Vagina (tissue), 2 donors: ENCODE measurements at regions not wholly inside any gene's neighbourhood (a gene's known extent, or its start where the extent isn't known, plus 50 kb on each side); places are given as distances from the start of the nearest gene placed in this dataset.

Experiments used
- POLR2AphosphoS5 ChIP-seq, 2 donors: sonication (generic); formaldehyde crosslinking; IDR thresholded peaks; one replicate each; pipeline ENCODE4 v1.9.0; 2017; ENCODE audit warnings: antibody characterized with exemption in 2 of 2, mild to moderate bottlenecking in 2 of 2, low read depth in 1 of 2; ENCODE audit not compliant: insufficient read depth in 1 of 2
- TF ChIP-seq, protein P1 (sequence below), 3 experiments: fragments of 450-650 bp in 2 of 3; fragments of 200-600 bp in 1 of 3; sonication (generic) in 1 of 3; IDR thresholded peaks; one replicate each; pipeline ENCODE4 v1.5.1; 2017 to 2019; ENCODE audit warnings: antibody characterized with exemption in 3 of 3, mild to moderate bottlenecking in 2 of 3, moderate library complexity in 2 of 3

DNA sequence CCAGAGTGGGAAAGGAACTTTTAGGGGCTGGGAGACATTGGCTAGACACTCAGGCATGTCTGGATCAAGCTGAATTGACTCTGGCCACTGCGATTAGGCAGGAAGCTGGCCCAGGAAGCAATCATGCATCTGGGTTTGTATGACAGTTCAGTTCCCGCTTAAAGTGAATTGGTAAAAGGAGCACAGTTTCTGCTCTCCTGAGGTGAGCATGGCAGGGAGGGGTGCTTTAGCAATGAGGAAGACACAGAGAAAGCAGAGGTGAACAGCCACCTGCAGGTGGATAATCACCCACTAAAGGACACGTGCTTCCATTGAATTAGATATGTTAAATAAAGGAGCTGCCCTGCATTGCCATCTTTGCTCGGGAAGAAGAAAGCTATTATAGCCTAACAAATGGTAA is 248.1 kb upstream of the MAP3K1 start:
- TF ChIP-seq, protein P1, sequence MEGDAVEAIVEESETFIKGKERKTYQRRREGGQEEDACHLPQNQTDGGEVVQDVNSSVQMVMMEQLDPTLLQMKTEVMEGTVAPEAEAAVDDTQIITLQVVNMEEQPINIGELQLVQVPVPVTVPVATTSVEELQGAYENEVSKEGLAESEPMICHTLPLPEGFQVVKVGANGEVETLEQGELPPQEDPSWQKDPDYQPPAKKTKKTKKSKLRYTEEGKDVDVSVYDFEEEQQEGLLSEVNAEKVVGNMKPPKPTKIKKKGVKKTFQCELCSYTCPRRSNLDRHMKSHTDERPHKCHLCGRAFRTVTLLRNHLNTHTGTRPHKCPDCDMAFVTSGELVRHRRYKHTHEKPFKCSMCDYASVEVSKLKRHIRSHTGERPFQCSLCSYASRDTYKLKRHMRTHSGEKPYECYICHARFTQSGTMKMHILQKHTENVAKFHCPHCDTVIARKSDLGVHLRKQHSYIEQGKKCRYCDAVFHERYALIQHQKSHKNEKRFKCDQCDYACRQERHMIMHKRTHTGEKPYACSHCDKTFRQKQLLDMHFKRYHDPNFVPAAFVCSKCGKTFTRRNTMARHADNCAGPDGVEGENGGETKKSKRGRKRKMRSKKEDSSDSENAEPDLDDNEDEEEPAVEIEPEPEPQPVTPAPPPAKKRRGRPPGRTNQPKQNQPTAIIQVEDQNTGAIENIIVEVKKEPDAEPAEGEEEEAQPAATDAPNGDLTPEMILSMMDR (IDR thresholded peaks at IDR 0.05), result no peak
- TF ChIP-seq POLR2AphosphoS5 (IDR thresholded peaks at IDR 0.05; ENCODE audit: insufficient read depth in 1 of 2, low read depth in 1 of 2), result no peak
